ENCODE measurements at regions not wholly inside any gene's neighbourhood (a gene's known extent, or its start where the extent isn't known, plus 50 kb on each side); places are given as distances from the start of the nearest gene placed in this dataset.

- no peak for DNase-seq
Measured at GRCh38 chr17:55580596-55581133, 69.4 kb upstream of the SMIM36 start.

- peak; percentile 32 for DNase-seq
Measured at GRCh38 chr17:55577687-55578086, 66.4 kb upstream of the SMIM36 start.

- DNase-seq = peak; percentile 55
Measured at GRCh38 chr17:55576996-55577586, 65.8 kb upstream of the SMIM36 start.

GRCh38 chr17:55576237-55576995 is 65.2 kb upstream of the SMIM36 start:
- peak; percentile 13 for DNase-seq

- DNase-seq = no peak
Measured at GRCh38 chr17:55575058-55575636, 63.9 kb upstream of the SMIM36 start.

GRCh38 chr17:55572599-55572998 is 61.3 kb upstream of the SMIM36 start:
- no peak for DNase-seq

- no peak for DNase-seq
Measured at GRCh38 chr17:55572139-55572538, 60.9 kb upstream of the SMIM36 start.

GRCh38 chr17:55571095-55571494 is 59.8 kb upstream of the SMIM36 start:
- no peak for DNase-seq

GRCh38 chr17:55570391-55570790 is 59.1 kb upstream of the SMIM36 start:
- DNase-seq = no peak

- DNase-seq = no peak
Measured at GRCh38 chr17:55567240-55568214, 56.3 kb upstream of the SMIM36 start.

GRCh38 chr17:55564081-55564480 is 52.8 kb upstream of the SMIM36 start:
- DNase-seq = no peak

GRCh38 chr17:55563363-55563762 is 52.1 kb upstream of the SMIM36 start:
- DNase-seq = no peak

- DNase-seq = no peak
Measured at GRCh38 chr17:55561973-55562495, 50.8 kb upstream of the SMIM36 start.

GRCh38 chr17:55561316-55561972 is 50.2 kb upstream of the SMIM36 start:
- no peak for DNase-seq
